ENCODE measurements at regions not wholly inside any gene's neighbourhood (a gene's known extent, or its start where the extent isn't known, plus 50 kb on each side); places are given as distances from the start of the nearest gene placed in this dataset.

DNA sequence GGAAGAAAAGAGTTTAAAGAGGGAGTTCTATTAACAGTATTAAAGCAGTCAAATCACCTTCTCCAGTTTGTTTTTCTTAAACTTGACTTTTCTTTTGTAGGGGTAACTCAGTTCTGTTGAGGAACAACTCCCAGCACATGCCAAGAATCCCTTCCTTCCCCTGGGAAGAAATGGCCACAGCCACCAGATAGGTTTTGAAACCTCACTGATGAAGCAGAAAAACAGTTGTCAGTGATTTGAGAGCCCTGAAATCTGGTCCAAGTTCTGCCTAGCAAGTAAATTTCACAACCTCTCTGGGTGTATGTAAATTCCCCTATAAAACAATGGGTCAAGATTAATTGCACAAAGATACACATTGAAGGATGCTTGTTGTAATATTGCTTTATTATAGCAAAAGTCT lies 167.1 kb downstream of the DHX15 start:
- DNase-seq = no peak

DNA sequence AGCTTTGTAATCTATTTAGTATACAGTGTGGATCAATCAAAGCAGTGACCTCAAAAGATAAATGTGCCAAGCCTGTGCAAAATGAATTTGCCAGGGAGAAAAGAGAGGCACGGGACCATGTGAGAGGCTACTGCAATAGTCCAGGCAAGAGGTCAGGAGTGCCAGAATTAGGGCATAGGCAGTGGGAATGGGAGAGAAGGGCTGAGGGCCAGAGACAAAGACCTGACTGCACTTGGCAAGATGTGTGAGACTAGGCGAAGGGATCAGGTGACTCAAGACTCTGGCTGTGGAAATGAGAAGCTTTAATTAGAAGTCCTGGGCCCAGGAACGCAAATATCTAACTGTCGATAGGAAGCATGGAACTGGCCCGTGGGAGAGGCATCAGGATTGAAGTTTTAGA lies 168.1 kb downstream of the DHX15 start:
- no peak for DNase-seq

DNA sequence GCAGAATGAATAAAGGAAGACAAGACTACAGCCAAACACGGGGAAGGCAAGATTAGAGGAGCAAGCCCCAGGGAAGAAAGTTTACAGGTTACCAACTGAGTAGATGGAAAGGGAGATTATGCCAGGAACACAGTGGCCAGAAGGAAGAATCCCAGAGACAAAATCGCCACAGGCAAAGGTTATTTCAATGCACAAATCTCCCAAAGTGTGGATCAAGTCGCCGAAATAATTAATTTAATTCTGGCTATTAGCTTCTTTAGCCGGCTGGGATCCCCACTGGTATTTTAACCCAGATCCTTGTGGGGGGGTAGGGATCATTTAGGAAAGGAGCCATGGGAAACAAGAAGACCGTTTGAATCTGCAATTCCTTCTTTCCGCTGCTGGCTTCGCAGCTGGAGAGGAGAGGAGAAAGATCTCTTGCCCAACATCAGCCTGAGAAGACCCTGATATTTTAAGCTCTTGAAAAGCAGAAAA lies 171.0 kb downstream of the DHX15 start:
- no peak for DNase-seq

DNA sequence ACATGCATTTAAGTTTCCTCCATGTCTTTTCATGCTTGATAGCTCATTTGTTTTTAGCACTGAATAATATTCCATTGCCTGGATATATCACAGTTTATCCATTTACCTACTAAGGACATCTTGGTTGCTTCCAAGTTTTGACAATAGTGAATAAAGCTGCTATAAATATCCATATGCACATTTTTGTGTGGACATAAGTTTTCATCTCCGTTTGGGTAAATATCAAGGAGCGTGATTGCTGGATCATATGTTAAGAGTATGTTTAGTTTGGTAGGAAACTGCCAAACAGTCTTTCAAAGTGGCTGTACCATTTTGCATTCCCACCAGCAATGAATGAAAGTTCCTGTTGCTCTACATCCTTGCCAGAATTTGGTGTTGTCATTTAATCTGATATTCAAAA lies 172.5 kb downstream of the DHX15 start:
- no peak for DNase-seq

DNA sequence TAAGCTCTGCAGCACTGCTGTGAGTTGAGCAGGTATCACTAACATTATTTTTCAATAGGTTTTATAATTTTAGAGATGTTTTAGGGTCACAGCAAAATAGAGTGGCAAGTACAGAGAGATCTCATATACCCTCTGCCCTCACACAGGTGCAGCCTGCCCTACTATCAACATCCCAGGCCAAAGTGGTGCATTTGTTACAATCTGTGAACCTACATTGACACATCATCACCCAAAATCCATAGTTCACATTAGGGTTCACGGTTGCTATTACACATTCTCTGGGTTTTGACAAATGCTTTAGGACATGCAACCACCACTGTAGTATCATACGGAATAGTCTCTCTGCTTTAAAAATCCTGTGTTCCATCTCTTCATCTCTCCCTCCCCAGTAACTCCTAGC lies 173.1 kb downstream of the DHX15 start:
- no peak for DNase-seq

DNA sequence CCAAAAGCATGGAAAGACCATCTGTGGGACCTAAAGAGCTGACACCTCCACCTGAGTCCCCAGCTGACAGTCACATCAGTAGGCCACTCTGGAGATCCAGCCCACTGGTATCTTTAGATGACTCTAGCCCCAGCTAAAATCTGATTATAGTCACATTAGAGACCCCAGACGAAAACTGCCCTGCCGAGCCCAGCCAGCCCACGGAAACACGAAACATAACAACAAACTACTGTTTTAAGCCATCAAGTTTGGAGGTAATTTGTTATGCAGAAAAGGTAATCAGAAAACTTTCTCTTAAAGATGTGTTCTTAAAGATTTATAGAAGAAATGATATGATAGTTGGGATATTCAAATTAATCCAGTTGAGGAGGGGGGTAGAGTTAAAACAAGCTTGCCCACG lies 175.7 kb downstream of the DHX15 start:
- DNase-seq = no peak

DNA sequence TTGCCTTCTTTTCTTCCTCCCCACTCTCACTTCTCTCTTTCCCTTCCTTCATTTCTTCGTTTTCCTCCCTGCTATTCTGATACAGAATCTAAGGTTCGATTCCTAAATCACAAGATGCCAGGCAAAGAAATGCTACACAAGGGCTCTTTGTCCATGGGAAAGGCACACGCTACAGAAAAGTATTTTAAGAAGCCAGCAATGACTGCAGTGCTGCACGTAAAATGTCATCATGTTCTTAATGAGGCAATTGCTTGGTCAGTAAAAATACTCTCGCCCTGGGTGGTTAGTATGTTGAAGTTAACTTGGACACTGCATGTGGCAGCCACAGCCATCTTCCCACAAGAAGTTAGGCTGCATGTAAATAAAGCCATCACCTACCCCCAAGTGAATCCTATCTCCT lies 178.4 kb downstream of the DHX15 start:
- DNase-seq = no peak

DNA sequence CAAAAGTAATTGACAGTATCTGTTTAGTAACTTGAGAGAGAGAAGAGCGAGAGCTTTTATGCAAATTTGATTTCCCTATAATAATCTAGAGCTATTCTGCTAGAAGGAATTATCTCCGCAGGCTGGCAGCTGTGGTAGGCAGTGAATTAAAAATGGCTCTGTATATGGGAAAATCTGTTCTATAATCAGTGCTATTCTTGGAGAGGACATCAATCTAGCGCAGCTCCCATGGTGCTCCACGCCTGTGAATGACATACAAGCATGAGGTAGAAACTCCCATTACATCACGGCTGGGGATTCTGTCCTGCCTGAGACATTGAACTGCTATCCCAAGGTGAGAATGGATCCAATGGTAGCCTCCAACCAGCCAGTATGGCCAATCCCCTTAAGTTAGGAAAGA lies 179.0 kb downstream of the DHX15 start:
- no peak for DNase-seq

DNA sequence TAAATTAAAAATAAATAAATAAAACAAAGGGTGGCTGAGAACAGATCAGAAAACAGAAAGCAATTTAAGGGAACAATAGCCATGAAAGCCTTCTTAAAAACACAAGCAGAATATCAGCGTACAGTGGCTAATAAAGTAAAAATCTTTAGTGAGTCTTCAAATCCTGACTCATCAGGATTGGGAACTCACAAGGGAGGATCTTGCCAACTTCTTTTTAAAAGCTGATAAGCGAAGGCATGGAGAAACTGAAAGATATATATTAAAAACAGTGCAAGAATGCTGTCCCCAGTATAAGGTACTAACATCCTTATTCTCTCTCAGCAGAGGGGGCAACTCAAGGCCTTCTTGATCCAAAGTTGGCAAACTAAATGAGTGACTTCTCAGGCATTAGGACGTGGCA lies 180.1 kb downstream of the DHX15 start:
- DNase-seq = no peak

DNA sequence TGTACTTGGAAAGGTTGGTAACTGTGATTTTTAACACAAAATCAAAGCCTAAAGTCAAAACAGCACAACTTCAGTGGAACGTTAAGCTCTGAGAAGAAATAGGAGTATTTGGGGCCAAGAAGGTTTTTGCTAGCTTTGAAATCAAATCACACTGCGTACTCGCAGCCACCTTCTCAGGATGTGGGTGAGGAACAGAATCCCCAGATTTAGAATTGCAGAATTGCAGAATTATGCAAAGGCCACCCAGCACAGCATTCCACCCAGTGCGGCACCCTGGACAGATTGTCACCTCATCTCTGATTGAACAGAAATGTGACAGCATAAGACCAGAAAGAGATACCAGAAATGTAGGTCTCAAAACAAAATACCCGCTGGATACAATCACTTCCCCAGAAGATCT lies 181.1 kb downstream of the DHX15 start:
- DNase-seq = no peak

DNA sequence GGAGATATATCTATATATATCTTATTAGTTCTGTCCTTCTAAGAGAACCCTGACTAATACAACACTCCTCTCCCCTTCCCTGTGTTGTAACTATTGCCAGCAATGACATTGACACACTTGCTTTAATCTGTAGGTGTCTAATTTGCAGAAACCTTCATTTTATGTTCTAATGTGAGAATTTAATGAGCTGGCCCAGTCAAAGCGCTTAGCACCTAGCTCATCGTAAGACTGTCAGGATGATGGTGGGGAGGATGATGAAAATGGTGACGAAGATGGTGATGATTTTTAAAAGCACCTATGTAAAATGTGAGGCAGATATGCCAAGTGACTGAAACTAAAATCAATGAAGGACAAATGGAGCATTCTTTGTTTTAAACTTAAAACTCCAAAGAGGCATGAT lies 183.8 kb downstream of the DHX15 start:
- no peak for DNase-seq

DNA sequence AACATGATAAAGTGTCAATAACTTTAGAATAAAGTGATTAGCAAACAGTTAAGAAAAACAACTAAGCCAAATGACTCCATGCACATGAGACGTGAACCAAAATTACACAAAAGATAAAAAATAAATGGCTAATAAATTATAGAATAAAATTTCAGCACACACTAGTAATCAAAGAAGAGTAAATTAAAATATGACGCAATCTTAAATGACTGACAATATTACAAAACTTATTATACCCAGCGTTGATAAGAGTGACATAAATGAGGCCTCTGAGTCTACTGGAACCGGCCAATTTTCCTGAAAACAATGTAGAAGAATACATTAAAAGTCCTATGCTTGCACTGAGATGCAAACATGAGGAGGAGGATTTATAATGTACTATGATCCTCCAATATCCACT lies 187.4 kb downstream of the DHX15 start:
- DNase-seq = no peak

DNA sequence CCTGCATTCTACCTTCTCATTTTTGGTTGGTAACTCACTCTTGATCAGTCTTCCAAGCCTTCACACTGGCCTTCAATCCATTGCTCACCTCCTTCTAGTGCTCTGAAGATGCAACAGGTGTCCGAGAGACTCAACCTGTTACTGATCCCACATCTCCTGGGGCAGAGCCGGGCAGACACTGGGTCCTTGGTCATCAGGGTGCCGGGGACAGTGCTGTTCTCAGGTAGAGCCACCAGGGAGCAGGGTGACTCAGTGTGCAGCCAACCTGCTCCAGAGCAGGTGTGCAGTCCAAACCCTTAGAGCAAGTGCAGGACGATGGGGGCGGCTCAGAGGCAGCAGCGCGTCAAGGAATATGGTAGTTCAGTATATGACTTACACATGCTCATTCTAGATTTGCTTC lies 188.4 kb downstream of the DHX15 start:
- DNase-seq = no peak

DNA sequence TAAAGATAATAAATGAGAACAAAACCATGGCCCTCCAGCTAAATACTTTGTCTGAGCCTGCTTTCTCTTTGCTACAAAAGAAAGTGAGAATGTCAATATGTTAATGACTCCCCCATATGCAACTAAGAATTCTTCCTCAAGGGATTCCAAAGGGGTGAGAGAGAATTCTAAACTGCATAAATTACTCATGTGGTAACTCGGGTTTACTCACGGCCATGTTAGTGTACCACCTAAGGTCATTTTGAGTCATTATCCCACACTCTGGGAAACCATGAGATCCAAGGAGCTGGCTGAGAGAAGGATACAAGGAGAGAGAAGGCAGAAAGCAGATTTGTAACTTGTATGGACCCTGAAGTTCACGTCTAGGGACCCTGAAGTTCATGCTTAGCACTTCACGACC lies 190.3 kb downstream of the DHX15 start:
- no peak for DNase-seq

DNA sequence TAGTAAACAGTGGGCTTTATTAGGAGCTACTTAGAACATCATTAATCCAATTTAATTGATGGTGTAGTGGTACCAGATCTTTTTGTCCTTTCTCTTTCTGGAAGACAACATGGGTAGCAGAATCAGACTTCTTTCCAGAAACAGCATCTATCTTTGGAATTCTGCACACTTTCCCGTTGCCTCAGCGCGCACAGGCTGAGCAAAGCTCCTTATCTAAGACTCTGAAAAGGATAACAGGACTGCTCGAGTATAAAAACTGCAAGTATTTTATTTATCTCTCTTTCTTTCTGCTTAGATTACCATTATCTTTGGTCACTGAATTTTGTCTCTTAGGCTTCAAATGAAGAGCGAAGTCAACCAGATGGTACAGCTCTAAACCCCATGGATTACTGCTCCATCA lies 191.7 kb downstream of the DHX15 start:
- no peak for DNase-seq

DNA sequence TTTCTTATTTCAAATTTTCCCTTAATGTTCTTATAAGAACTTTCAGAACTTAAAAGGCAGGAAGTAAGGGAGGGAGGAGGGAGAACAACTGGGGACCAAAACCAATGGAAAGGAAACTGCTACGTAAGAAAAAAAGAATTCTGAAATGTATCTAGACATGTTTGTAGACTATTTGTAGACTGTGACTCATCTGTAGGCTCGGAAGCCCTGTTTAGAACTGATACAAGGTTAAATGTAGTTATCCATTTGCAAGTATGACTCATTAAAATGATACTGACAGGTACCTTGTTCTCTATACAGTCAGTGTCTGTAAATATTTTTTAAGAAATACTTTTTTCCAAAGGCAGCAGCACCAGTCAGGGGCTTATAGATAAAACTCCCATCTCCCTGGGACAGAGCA lies 202.0 kb downstream of the DHX15 start:
- DNase-seq = no peak

DNA sequence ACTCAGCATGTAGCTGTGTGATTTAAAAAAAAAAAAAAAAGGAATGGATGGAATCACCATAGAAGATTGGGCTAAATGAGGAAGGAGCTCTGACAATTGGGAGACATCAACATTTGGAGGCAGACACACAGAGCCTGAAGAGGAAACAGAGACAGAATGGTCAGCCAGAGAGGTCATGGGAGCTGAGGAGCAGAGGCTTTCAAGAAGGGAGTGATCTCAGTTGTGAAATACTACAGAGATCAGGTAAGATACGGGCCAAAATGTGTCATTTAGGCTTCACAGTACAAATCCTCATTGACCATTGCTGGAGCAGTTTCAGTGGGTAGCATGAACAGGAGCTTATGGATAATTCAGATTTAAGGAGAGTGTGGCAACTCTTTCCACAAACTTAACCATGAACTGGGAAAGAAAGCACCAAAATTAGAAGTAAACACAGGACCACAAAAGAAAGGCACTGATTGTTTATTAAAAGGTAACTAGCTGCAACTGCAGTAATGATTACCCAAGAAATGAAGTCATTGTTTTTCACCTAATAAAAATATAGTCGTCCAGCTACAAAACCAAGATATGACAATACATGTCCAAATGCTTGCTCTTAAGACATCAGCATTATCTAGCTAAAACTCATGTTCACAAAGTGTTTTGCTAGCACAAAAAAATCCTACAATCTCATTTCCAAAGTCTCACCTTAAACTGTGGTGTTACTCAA lies 203.2 kb downstream of the DHX15 start:
- DNase-seq = no peak

DNA sequence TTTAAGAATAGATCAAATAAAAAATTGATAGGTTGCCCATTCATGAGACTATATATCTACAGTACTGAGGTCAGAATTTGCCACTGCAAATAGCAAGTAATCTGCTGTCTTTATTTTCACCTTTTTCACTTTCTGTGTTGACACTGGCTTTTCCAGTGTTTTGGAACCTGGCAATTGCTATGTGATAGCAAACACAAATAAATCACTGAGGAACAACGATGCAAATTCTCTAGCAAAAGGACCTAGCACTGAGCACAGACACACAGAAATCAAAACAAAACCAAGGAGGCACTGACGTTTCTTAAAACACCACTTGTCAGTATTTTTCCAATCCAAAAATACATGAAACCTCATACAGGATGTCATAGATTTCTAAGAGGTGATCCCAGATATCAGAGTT lies 210.7 kb downstream of the DHX15 start:
- DNase-seq = no peak

DNA sequence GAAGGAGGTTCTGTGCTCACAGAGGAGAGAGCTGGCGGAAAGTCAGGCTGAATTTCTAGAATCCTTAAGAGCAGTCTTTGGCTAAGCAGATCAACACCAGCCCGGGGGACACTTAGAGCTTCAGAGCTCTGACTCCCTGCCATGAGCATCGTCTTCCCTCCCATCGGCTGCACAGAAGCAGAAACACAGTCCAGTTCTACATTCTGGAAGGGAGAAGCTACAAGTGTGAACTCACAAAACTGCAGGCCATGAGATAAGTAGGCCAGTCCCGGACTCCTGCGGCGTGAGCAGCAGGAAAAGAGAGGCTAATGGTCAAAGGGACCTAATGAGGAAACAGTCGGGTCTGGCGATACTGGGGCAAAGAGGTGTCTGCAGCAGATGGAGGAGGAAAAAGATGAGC lies 211.5 kb downstream of the DHX15 start:
- DNase-seq = no peak

DNA sequence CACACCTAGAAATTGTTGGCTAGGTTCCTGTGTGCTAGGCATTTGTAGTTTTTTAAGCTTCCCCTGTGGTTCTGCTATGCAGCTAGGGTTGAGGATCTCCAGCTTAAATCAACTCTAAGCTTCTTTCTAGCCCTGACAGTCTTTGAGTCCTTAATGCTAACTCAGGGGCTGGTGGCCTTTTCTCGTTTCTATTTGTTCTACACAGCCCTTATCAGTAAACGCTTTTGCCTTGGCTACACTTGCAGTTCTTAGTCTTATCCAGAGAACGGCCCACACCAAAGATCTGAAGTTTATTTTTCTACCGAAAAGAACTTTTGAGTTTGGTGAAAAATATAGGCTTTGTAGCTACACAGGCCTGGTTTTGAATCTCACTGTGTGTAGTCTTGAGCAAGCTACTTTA lies 212.0 kb downstream of the DHX15 start:
- no peak for DNase-seq

DNA sequence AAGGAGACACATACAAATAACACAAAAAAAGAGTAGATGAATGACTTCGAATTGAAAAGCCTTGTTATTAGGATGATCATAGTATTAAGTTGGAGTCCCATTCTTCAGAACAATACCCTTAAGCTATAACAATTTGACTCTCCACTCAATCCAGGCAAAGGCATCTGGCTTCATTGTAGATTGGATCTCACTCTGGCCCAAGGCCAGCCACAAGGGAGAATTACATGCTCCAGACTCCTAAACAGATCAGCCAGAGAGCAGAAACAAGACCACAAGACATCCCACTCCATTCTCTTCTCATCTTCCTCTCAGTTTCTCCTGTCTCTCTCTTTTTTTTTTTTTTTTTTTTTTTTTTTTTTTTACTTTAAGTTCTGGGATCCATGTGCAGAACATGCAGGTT lies 213.9 kb downstream of the DHX15 start:
- no peak for DNase-seq

DNA sequence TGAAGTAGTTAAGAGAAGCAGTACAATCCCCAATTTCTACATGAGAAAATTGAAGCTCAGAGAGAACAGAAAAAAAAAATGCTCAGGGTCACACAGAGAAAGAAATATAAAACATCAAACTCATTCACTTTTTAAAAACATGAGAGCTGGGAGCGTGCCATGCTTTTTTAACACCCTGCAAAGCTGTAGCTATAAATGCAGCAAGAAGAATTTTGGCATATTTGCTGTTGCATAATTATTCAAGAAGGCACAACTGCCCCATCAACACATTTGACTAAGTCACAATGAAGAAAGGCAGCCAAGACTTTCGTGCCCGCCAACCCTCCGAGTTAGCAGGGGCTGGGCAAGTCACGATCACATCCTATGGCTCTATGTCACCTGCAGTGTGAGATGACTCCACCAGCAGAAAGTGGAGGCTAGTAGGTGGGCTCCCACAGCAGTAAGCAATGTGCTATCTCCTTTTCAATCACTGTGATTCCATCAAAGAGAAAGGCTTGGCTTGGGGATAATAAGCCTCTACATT lies 214.8 kb downstream of the DHX15 start:
- no peak for DNase-seq

DNA sequence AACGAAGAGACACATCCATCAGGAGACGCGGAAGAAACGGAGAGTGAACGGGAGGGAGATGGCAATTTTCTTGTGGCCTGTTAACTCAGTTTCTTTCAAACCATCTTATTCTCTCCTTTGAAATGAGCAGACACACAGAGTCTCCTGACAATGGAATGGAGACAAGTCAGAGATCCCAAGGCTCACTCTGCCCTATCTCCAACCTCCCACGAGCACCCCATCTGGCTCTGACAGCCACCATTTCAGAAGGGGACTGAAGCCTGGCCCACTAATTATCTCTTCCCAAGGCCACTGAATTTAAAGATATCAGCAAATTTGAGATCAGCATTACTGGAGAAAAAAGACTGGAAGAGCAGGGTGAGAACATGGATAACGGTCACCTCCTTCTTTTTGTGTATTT lies 215.6 kb downstream of the DHX15 start:
- DNase-seq = no peak

DNA sequence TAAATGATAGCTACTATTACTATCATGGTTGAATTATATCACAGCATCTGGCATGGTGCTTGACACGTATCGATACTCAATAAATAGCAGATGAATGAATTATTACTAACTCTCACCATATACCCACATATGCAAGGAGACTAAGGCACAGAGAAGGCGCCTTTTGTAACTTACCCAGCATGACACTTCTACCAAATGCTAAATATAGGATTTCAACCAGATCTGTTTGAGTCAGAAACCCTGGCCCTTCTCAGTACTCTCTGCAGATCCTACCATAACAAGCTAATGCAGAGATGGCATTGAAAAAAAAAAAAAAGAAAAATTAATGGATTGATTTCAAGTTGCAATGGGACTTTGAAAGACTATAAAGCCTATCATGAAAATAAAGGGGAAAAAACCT lies 219.5 kb downstream of the DHX15 start:
- DNase-seq = no peak

DNA sequence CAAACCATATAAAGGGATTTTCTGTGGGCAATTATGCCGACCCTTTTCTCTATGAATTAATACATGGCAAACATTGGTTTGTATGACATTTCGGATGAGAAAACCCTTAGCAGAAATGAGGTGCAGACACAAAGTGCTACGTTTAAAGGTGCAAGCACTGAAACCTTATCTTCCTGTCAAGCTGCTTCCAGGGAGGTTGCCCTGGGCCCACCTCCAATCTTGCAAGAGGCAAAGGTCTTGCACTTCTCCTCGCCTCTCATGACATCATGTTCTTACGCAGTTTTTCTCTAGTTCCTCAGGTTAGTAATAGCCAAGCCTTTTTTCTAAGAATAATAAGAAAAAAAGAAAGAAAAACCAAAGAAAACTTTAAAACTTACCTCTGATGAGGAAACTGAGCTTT lies 220.1 kb downstream of the DHX15 start:
- no peak for DNase-seq
